H9 (cell line): ENCODE measurements at regions not wholly inside any gene's neighbourhood (a gene's known extent, or its start where the extent isn't known, plus 50 kb on each side); places are given as distances from the start of the nearest gene placed in this dataset.

ENCODE experiments used
- DNase-seq: peaks from one replicate; pipeline ENCODE4 v3.0.0-alpha.2; 2017
- H2AFZ ChIP-seq: one replicate; pipeline ENCODE4 v1.6.1; 2013; ENCODE audit warnings: mild to moderate bottlenecking, low read length, control low read depth, moderate library complexity
- H2AK5ac ChIP-seq: 2 replicates; pipeline ENCODE4 v1.6.1; 2013; ENCODE audit warnings: low read length, control low read depth, mixed read lengths; ENCODE audit not compliant: insufficient read length
- H2BK120ac ChIP-seq: one replicate; pipeline ENCODE4 v1.6.1; 2013; ENCODE audit warnings: low read depth, mild to moderate bottlenecking, low read length, control low read depth, inconsistent platforms; ENCODE audit not compliant: poor library complexity, severe bottlenecking
- H2BK12ac ChIP-seq: 2 replicates; pipeline ENCODE4 v1.6.1; 2013; ENCODE audit warnings: low read length, control low read depth, mixed read lengths, low read depth; ENCODE audit not compliant: insufficient read length
- H2BK15ac ChIP-seq: 2 replicates; pipeline ENCODE4 v1.6.1; 2013; ENCODE audit warnings: low read depth, low read length, control low read depth
- H2BK20ac ChIP-seq: one replicate; pipeline ENCODE4 v1.6.1; 2013; ENCODE audit warnings: low read depth, mild to moderate bottlenecking, low read length, control low read depth, inconsistent platforms; ENCODE audit not compliant: poor library complexity, severe bottlenecking
- H2BK5ac ChIP-seq: 2 replicates; pipeline ENCODE4 v1.6.1; 2013; ENCODE audit warnings: low read length, control low read depth, mixed read lengths; ENCODE audit not compliant: insufficient read length
- H3K14ac ChIP-seq: 2 replicates; pipeline ENCODE4 v1.6.1; 2013; ENCODE audit warnings: low read length, control low read depth; ENCODE audit not compliant: insufficient read depth
- H3K18ac ChIP-seq: 2 replicates; pipeline ENCODE4 v1.6.1; 2013; ENCODE audit warnings: low read depth, mild to moderate bottlenecking, mixed read lengths, low read length, control low read depth; ENCODE audit not compliant: insufficient read length
- H3K23ac ChIP-seq: 2 replicates; pipeline ENCODE4 v1.6.1; 2013; ENCODE audit warnings: low read length, control low read depth, mixed read lengths, low read depth; ENCODE audit not compliant: insufficient read length
- H3K23me2 ChIP-seq: 2 replicates; pipeline ENCODE4 v1.6.1; 2013; ENCODE audit warnings: low read depth, mild to moderate bottlenecking, mixed read lengths, low read length, control low read depth; ENCODE audit not compliant: insufficient read length, poor library complexity, severe bottlenecking
- H3K27ac ChIP-seq: 2 replicates; pipeline ENCODE4 v1.5.1; 2013; ENCODE audit warnings: low read length, control low read depth, mixed read lengths, low read depth; ENCODE audit not compliant: insufficient read length
- H3K27me3 ChIP-seq: 2 replicates; pipeline ENCODE4 v1.6.1; 2013; ENCODE audit warnings: low read length, control low read depth, inconsistent platforms; ENCODE audit not compliant: insufficient read depth
- H3K4ac ChIP-seq: 2 replicates; pipeline ENCODE4 v1.6.1; 2013; ENCODE audit warnings: low read depth, mild to moderate bottlenecking, control low read depth, inconsistent platforms, low read length, moderate library complexity
- H3K4me1 ChIP-seq: 2 replicates; pipeline ENCODE4 v1.6.1; 2013; ENCODE audit warnings: low read length, control low read depth, inconsistent platforms; ENCODE audit not compliant: insufficient read depth
- H3K4me2 ChIP-seq: 2 replicates; pipeline ENCODE4 v1.6.1; 2013; ENCODE audit warnings: low read length, control low read depth, mixed read lengths; ENCODE audit not compliant: insufficient read length, insufficient read depth
- H3K56ac ChIP-seq: 2 replicates; pipeline ENCODE4 v1.6.1; 2013; ENCODE audit warnings: low read depth, mild to moderate bottlenecking, mixed read lengths, low read length, control low read depth; ENCODE audit not compliant: insufficient read length
- H3K79me1 ChIP-seq: 2 replicates; pipeline ENCODE4 v1.6.1; 2013; ENCODE audit warnings: low read depth, mild to moderate bottlenecking, moderate library complexity, low read length, control low read depth, inconsistent platforms; ENCODE audit not compliant: insufficient read depth, poor library complexity, severe bottlenecking
- H3K79me2 ChIP-seq: 2 replicates; pipeline ENCODE4 v1.6.1; 2013; ENCODE audit warnings: low read length, control low read depth, inconsistent platforms; ENCODE audit not compliant: insufficient read depth
- H3K9ac ChIP-seq: 2 replicates; pipeline ENCODE4 v1.6.1; 2013; ENCODE audit warnings: low read length, control low read depth, mixed read lengths; ENCODE audit not compliant: insufficient read length; ENCODE audit errors: extremely low read depth
- H3K9me3 ChIP-seq: one replicate; pipeline ENCODE4 v1.6.1; 2013; ENCODE audit warnings: low read depth, low read length, inconsistent platforms; ENCODE audit not compliant: control insufficient read depth
- H3T11ph ChIP-seq: one replicate; pipeline ENCODE4 v1.6.1; 2013; ENCODE audit warnings: mild to moderate bottlenecking, low read length, control low read depth, inconsistent platforms
- H4K20me1 ChIP-seq: one replicate; pipeline ENCODE4 v1.6.1; 2013; ENCODE audit not compliant: control insufficient read depth, insufficient read length, insufficient read depth
- H4K5ac ChIP-seq: 2 replicates; pipeline ENCODE4 v1.6.1; 2013; ENCODE audit warnings: low read depth, mild to moderate bottlenecking, mixed read lengths, low read length, control low read depth; ENCODE audit not compliant: insufficient read length
- H4K8ac ChIP-seq: replicated peaks from 2 replicates; pipeline ENCODE4 v1.6.1; 2013; ENCODE audit warnings: low read length, control low read depth, mixed read lengths, low read depth; ENCODE audit not compliant: insufficient read length
- H4K91ac ChIP-seq: 2 replicates; pipeline ENCODE4 v1.6.1; 2013; ENCODE audit warnings: low read depth, mild to moderate bottlenecking, moderate library complexity, mixed read lengths, low read length, control low read depth; ENCODE audit not compliant: insufficient read length
- H3K27ac Mint-ChIP-seq, 3 experiments: 2 replicates in 2 of 3; 3 replicates in 1 of 3; pipeline ENCODE4 v1.8.0; 2020 to 2021; ENCODE audit warnings: mixed read lengths in 3 of 3, mild to moderate bottlenecking in 1 of 3, moderate library complexity in 1 of 3
- H3K27me3 Mint-ChIP-seq: 2 replicates; pipeline ENCODE4 v1.8.0; 2021; ENCODE audit warnings: low read depth, mild to moderate bottlenecking, moderate library complexity, mixed read lengths
- H3K36me3 Mint-ChIP-seq, 3 experiments: 2 replicates in 2 of 3; 3 replicates in 1 of 3; pipeline ENCODE4 v1.8.0; 2020 to 2021; ENCODE audit warnings: low read depth in 3 of 3, mixed read lengths in 3 of 3; ENCODE audit not compliant: insufficient read depth in 1 of 3
- H3K4me1 Mint-ChIP-seq, 2 experiments: 2 replicates each; pipeline ENCODE4 v1.8.0; 2020; ENCODE audit warnings: mixed read lengths in 2 of 2
- H3K4me3 Mint-ChIP-seq, 2 experiments: 2 replicates in 1 of 2; 3 replicates in 1 of 2; pipeline ENCODE4 v1.8.0; 2020 to 2021; ENCODE audit warnings: mild to moderate bottlenecking in 2 of 2, mixed read lengths in 2 of 2, moderate library complexity in 1 of 2
- H3K9me3 Mint-ChIP-seq, 2 experiments: 2 replicates in 1 of 2; 3 replicates in 1 of 2; pipeline ENCODE4 v1.8.0; 2020; ENCODE audit warnings: mild to moderate bottlenecking in 2 of 2, mixed read lengths in 2 of 2, moderate library complexity in 1 of 2
- TF ChIP-seq, protein P1 (sequence below): fragments of 200-600 bp; sonication (generic); conservative IDR thresholded peaks from 3 replicates; pipeline ENCODE4 v1.8.0; 2021; ENCODE audit warnings: antibody characterized with exemption, mild to moderate bottlenecking

DNA sequence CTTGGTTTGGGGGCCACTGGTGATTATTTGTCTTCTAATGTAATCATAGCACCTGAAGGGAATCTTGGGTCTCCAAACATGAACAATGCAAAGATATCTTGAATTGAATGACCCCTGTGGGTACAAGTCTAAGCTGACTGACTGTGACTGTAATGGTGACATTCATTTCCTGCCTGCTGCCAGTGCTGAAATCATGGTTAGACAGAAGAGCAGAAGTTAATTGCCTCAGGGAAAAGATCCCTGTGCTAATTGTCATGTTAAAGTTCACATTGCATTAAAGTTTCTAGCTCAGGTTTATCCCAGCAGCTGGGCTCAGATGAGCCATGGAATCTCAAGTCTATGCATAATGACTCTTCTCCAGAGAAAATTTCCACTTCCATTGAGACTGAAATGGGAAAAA, 772.0 kb downstream of the ETS1 start:
- H3K56ac ChIP-seq = no peak overlapping the region
- no peak overlapping the region for H3K4me2 ChIP-seq
- no peak overlapping the region for H3K4ac ChIP-seq
- H2BK20ac ChIP-seq = no peak overlapping the region
- no peak overlapping the region for H4K5ac ChIP-seq
- H2AK5ac ChIP-seq = no peak overlapping the region
- H4K8ac ChIP-seq = no peak overlapping the region
- H3K4me1 ChIP-seq = peaks cover 2% of the 10 kb centered on the region; the same call in 1 of the 2 replicates
- H3K79me1 ChIP-seq = no peaks in the 10 kb centered on the region
- no peak overlapping the region for H2BK12ac ChIP-seq
- no peak for DNase-seq
- Mint-ChIP-seq H3K4me3 (no peak overlapping the region), H3K27me3 (no peaks in the 10 kb centered on the region), H3K4me1 (peaks cover 12 to 15% of the 10 kb centered on the region in 2 experiments), H3K9me3 (no peaks in the 10 kb centered on the region), H3K27ac (peak overlapping the region in 2 of 3 experiments; percentile 57 to 85; a peak in 3 of 7 replicates), H3K36me3 (no peaks in the 10 kb centered on the region)
- H3K14ac ChIP-seq = no peak overlapping the region
- no peak overlapping the region for H3K18ac ChIP-seq
- no peak overlapping the region for H2AFZ ChIP-seq
- H4K91ac ChIP-seq = no peak overlapping the region
- H3K9me3 ChIP-seq = no peaks in the 10 kb centered on the region
- H3K9ac ChIP-seq = no peak overlapping the region
- H3K27ac ChIP-seq = no peak overlapping the region
- H2BK5ac ChIP-seq = no peak overlapping the region
- no peaks in the 10 kb centered on the region for H3K27me3 ChIP-seq
- H2BK120ac ChIP-seq = no peak overlapping the region
- peaks cover 2% of the 10 kb centered on the region for H4K20me1 ChIP-seq
- H3K23me2 ChIP-seq = no peaks in the 10 kb centered on the region
- H3K23ac ChIP-seq = no peak overlapping the region
- H3K79me2 ChIP-seq = no peaks in the 10 kb centered on the region
- H2BK15ac ChIP-seq = no peak overlapping the region
- no peak overlapping the region for H3T11ph ChIP-seq
- TF ChIP-seq, protein P1, sequence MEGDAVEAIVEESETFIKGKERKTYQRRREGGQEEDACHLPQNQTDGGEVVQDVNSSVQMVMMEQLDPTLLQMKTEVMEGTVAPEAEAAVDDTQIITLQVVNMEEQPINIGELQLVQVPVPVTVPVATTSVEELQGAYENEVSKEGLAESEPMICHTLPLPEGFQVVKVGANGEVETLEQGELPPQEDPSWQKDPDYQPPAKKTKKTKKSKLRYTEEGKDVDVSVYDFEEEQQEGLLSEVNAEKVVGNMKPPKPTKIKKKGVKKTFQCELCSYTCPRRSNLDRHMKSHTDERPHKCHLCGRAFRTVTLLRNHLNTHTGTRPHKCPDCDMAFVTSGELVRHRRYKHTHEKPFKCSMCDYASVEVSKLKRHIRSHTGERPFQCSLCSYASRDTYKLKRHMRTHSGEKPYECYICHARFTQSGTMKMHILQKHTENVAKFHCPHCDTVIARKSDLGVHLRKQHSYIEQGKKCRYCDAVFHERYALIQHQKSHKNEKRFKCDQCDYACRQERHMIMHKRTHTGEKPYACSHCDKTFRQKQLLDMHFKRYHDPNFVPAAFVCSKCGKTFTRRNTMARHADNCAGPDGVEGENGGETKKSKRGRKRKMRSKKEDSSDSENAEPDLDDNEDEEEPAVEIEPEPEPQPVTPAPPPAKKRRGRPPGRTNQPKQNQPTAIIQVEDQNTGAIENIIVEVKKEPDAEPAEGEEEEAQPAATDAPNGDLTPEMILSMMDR = no peak
